Activated T-helper 1 cell treated with anti-CD3 and anti-CD28 coated beads, Interleukin-2, amount 50 U/mL, for 16 hours (primary cell): ENCODE measurements at regions not wholly inside any gene's neighbourhood (a gene's known extent, or its start where the extent isn't known, plus 50 kb on each side); places are given as distances from the start of the nearest gene placed in this dataset.

ENCODE experiments used
- DNase-seq, 2 donors: peaks; one replicate each; pipeline ENCODE4 v3.0.0-alpha.2; 2020; ENCODE audit warnings: low read depth in 1 of 2, low spot score in 1 of 2

DNA sequence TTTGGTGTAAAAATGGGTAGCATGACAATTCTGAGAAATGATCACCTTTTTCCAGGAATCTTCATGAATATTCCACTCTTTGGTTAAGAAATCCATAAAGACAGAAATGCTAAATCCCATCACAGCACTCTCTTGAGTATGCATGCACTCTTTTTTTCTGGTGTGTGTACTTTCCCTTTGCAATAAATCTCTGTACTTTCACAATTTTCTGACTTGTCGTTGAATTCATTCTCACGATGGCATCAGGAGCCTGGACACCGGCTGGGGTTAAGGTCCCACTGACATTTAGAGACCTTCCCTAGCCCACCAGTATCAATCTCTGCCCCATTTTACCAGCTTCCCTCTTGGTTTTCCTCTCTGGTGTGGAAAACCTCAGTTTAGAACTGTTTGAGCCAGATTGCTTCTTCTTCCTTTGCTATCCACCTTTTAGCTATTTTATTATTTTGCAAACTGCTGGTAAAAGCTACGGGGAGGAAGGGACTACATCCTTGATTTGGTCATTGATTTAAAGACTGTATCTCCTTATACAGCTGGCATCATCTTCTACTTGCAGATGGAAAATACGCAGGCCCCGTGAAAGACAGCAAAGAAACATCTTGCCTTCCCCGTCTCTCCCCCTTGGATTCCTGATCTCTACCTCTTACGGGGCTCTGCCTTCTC, 59.9 kb upstream of the ZFR start:
- DNase-seq, result no peak

DNA sequence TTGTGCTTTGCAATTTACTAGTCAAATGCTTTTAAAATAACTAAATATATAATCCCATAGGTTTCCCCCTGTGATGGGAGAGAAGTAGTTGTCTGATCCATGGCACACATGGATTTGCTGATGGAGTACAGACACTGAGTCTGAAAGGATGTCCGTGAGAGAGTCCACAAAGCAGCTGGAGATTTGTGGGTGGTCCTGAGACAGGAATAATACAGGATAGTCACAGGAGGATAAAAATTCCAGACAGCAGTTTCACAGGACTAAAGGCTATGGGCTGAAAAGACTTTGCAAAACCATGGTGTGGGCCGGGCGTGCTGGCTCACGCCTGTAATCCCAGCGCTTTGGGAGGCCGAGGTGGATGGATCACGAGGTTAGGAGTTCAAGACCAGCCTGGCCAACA, 58.7 kb upstream of the ZFR start:
- DNase-seq, result no peak

DNA sequence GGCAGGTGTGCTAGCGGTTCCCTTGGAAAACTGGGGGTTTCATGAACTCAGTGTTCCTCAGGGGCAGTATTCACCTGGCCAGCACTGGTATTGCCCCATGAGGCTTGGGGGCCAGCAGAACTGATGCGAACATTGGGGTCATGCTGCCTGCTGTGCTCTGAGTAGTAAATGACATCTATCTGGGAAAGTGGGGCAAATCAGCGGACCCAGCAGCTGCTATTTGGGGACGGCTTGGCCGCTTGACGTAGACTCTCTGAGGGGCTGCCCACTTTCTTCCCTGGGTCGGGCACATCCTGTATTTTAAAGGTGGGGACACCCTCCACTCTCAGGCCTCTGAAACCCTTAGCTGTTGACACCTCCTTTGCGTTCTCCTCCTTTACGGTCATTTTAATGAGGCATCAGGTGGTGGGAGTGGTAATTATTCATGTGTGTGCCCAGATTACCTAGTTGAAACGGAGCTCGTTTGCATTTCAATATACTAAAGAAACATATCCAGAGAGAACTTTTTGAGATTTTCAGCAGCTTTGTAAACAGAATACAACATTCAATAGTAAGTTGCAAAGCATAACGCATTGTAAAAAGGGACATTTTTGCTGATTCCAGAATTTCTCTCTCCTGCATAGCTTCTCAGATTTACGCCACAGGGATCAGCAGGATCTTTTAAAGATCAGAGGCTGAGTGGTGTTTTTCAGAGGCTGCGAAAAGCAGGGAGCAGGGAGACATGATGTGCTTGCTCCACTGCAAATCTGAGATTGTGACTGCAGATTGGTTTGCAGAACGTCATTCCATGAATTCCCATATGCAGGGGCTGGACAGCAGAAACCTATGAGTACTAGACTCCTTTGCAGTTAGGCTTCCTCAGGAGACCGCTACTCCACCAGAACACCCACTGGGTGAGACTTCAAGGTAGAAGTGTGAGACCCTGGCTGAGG, 56.8 kb upstream of the ZFR start:
- no peak for DNase-seq

DNA sequence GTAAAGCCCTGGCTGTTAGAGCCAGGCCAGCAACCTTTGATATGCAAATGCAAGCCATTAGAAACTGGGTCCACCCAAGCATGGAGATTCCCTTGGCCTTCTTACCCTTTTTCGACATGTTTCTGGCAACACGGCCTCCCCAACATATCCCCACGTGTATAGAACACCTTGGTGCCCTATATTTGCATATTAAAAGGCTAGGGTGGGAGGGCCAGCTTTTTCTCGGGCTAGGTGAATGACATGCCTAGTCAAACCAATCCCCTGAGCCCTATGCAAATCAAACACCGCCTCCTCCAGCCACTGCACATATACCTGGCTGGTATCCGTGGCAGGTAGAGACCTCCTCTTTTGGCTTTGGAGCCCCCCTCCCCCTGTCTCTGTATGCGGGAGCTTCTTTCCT, 55.6 kb upstream of the ZFR start:
- DNase-seq, result no peak

DNA sequence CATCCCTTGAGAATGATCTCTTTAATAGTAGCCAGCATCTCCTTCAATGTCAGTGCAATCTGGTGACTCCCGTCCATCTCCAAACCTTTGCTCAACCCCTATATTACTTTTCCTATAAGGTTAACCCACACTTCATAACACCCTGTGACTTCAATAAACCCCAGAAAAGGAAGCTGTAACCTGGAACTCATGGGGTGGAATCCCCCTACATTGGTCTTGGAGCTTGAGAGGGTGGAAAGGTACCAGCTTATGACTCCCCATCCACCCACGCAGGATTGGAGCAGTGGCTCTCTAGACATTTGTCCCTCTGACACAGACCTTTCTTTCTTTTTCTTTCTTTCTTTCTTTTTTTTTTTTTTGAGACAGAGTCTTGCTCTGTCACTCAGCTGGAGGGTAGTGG, 54.7 kb upstream of the ZFR start:
- DNase-seq, result no peak

DNA sequence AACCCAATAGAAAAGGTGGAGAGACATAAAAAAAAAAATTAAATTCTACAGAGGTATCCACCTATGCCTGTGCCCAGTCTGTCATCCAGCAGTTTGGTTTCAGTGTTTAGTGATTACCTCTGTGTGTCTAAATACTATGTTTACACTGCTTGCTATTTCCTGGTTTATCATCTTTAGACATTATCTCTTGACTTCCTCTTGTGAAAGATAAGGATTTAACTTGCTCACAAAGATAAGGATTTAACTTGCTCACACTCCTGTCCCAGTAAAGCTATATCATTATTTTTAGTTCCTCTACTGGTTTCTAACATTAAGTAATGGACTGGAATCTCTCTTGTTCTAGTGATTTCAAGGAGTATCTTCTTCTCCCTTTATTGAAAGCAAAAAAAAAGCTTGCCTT, 53.9 kb upstream of the ZFR start:
- DNase-seq, result no peak

DNA sequence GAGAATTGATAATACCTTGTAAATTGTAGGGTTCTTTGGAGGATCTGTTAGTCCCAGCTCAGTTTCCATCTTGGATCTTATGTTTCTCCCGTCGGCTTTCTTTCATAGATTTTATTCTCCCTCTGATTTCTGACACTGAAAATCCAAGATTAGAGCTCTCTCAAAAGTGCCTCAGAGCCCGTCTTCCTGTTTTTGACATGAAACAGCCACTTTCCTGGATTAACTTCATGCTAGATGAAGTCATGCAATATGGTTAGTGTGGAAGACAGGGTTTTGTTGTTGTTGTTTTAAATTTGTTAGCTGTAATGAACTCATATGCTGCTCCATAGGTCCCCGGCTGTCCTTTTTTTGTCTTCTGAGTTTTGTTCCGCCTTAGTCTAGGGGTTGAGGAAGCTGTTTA, 51.6 kb upstream of the ZFR start:
- DNase-seq, result no peak

DNA sequence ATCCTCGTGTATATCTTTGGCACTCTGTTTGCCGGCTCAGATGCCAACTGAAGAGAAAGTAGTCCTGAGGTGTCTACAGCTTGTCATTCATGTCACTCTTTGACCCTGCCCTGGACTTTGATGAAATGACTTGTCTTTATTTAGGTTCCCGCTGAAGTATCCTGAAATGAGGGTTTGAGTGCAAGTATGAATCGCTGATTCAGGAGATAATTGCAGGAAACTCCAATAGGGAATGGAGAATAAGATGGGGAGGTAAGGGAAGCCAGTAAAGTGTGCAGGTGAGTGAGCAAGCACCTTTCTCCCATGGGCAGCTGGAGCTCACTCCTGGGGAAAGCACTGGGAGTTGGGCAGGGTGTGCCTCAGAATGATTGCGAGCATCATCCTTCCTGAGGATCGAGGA, 50.3 kb upstream of the ZFR start:
- DNase-seq, result no peak
